Esophagus squamous epithelium (tissue), 4 donors: ENCODE measurements at regions not wholly inside any gene's neighbourhood (a gene's known extent, or its start where the extent isn't known, plus 50 kb on each side); places are given as distances from the start of the nearest gene placed in this dataset.

Source experiments
- POLR2A ChIP-seq, 4 donors: fragments of 450-650 bp; IDR thresholded peaks; one replicate each; pipeline ENCODE4 v1.6.1; 2017; ENCODE audit warnings: antibody characterized with exemption in 4 of 4, mild to moderate bottlenecking in 4 of 4, moderate library complexity in 3 of 4
- TF ChIP-seq, protein P1 (sequence below), 6 experiments: fragments of 450-650 bp in 4 of 6; fragments of 200-600 bp in 2 of 6; sonication (generic) in 2 of 6; IDR thresholded peaks; one replicate each; pipeline ENCODE4 v1.5.1; 2016 to 2019; ENCODE audit warnings: antibody characterized with exemption in 6 of 6, mild to moderate bottlenecking in 4 of 6, moderate library complexity in 4 of 6

DNA sequence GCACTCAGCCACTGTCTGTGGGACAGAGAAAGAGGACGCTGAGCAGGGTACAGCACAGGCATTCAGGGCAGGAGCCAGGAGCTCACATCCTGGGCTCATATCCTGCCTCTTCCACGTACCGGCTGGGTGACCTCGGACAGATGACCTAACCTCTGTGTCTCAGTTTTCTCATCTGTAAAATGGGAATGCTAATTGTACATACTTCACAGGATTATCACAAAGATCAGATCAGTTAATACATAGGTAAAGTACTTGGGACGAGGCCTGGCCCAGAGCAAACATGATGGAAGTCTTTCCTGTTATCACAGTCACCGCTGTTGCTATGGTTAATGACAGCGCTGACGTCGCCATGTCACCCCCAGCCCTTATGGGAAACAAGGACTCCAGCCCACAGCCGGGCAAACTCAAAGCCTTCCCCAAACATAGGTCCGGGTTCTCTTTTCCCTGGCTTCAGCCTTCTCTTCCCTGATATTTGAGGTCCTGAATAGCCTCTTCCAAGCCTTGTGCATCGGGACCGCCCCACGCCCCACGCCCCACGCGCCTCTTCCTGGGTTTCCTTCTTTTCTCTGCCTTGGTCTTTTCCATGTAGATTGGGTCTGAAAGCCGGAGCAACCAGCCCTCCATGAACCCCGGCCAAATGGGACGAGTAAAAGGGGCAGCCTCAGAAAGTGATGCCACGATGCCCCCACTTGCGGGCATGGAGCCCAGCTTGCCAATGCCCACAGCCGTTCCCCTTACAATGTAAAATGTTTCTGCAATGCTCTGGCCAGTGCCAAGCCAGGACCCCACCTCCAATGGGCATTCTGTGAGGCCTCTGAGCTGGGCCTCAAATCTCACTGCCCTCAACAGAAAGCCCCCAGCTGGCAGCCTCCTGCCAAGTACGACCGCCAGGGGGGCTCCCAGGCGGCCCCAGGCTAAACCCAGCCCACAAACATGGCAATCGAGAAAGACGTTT is 125.4 kb downstream of the RFLNA start:
- no peak for TF ChIP-seq POLR2A (IDR thresholded peaks at IDR 0.05)
- TF ChIP-seq, protein P1, sequence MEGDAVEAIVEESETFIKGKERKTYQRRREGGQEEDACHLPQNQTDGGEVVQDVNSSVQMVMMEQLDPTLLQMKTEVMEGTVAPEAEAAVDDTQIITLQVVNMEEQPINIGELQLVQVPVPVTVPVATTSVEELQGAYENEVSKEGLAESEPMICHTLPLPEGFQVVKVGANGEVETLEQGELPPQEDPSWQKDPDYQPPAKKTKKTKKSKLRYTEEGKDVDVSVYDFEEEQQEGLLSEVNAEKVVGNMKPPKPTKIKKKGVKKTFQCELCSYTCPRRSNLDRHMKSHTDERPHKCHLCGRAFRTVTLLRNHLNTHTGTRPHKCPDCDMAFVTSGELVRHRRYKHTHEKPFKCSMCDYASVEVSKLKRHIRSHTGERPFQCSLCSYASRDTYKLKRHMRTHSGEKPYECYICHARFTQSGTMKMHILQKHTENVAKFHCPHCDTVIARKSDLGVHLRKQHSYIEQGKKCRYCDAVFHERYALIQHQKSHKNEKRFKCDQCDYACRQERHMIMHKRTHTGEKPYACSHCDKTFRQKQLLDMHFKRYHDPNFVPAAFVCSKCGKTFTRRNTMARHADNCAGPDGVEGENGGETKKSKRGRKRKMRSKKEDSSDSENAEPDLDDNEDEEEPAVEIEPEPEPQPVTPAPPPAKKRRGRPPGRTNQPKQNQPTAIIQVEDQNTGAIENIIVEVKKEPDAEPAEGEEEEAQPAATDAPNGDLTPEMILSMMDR (IDR thresholded peaks at IDR 0.05) = no peak
